CD4-positive, alpha-beta T cell (primary cell): ENCODE measurements at regions not wholly inside any gene's neighbourhood (a gene's known extent, or its start where the extent isn't known, plus 50 kb on each side); places are given as distances from the start of the nearest gene placed in this dataset.

Source experiments
- ATAC-seq: fragments of 200-7000 bp; cut with Tn5 transposase; one replicate; pipeline ENCODE4 v1.10.0; 2022; ENCODE audit warnings: mild to moderate bottlenecking; ENCODE audit not compliant: poor library complexity
- CTCF ChIA-PET: fragments of 350-600 bp; sonication (Branson Sonifier 250); formaldehyde crosslinking; loops from one replicate; lab custom pipeline; 2021; ENCODE audit warnings: antibody characterized with exemption, inconsistent platforms; lab: Charles Lee
- POLR2A ChIA-PET: fragments of 350-600 bp; sonication (Branson Sonifier 250); formaldehyde crosslinking; loops from one replicate; lab custom pipeline; 2021; ENCODE audit warnings: antibody characterized with exemption, inconsistent platforms; lab: Charles Lee
- DNase-seq, 14 experiments: peaks; one replicate each; pipeline ENCODE4 v3.0.0-alpha.2; 2013 to 2020; ENCODE audit warnings: mixed read lengths in 2 of 14
- H3K27ac ChIP-seq, 2 donors: one replicate each; pipeline versions ENCODE4 v1.5.1 to v1.7.0; 2013; ENCODE audit warnings: low read length in 2 of 2, low read depth in 1 of 2, mild to moderate bottlenecking in 1 of 2
- H3K27me3 ChIP-seq, 2 experiments: 1 replicate in 1 of 2; 2 replicates in 1 of 2; pipeline versions ENCODE4 v1.6.1 to v1.7.0; 2013; ENCODE audit warnings: low read length in 2 of 2, control low read depth in 1 of 2, mild to moderate bottlenecking in 1 of 2, moderate library complexity in 1 of 2; ENCODE audit not compliant: insufficient read depth in 2 of 2, control insufficient read depth in 1 of 2
- H3K36me3 ChIP-seq: one replicate; pipeline ENCODE4 v1.6.1; 2013; ENCODE audit warnings: low read length, control low read depth; ENCODE audit not compliant: insufficient read depth
- H3K4me1 ChIP-seq: one replicate; pipeline ENCODE4 v1.6.1; 2013; ENCODE audit warnings: low read length, control low read depth; ENCODE audit not compliant: insufficient read depth
- H3K4me3 ChIP-seq: one replicate; pipeline ENCODE4 v1.5.1; 2013; ENCODE audit warnings: mild to moderate bottlenecking, low read length, moderate library complexity
- H3K9me3 ChIP-seq, 2 experiments: 1 replicate in 1 of 2; 2 replicates in 1 of 2; pipeline versions ENCODE4 v1.6.1 to v1.7.0; 2013; ENCODE audit warnings: low read length in 2 of 2, mild to moderate bottlenecking in 2 of 2, control low read depth in 1 of 2, moderate library complexity in 1 of 2; ENCODE audit not compliant: control insufficient read depth in 1 of 2, insufficient read depth in 1 of 2
- H3K27ac Mint-ChIP-seq: one replicate; pipeline ENCODE4 v1.8.0; 2020; ENCODE audit warnings: mixed read lengths
- H3K27me3 Mint-ChIP-seq: one replicate; pipeline ENCODE4 v1.8.0; 2021; ENCODE audit warnings: mixed read lengths
- H3K36me3 Mint-ChIP-seq: one replicate; pipeline ENCODE4 v1.8.0; 2021; ENCODE audit warnings: low read depth, mixed read lengths
- H3K4me1 Mint-ChIP-seq: one replicate; pipeline ENCODE4 v1.8.0; 2021; ENCODE audit warnings: low read depth, mixed read lengths
- H3K4me3 Mint-ChIP-seq: one replicate; pipeline ENCODE4 v1.8.0; 2020; ENCODE audit warnings: mild to moderate bottlenecking, mixed read lengths
- H3K9me3 Mint-ChIP-seq: one replicate; pipeline ENCODE4 v1.8.0; 2020; ENCODE audit warnings: mixed read lengths
- intact Hi-C, 2 experiments: fragments of 100-400 bp; cut with DNase I in 1 of 2; cut with micrococcal nuclease in 1 of 2; formaldehyde crosslinking; loops; one replicate each; pipeline versions ENCODE4 v1.15.1 to v1.9.0; 2023 to 2025; cut with DNase I, micrococcal nuclease
- TF ChIP-seq, protein P1 (sequence below): fragments of 200-600 bp; IDR thresholded peaks from one replicate; pipeline ENCODE4 v1.8.0; 2022; ENCODE audit warnings: antibody characterized with exemption, mild to moderate bottlenecking

DNA sequence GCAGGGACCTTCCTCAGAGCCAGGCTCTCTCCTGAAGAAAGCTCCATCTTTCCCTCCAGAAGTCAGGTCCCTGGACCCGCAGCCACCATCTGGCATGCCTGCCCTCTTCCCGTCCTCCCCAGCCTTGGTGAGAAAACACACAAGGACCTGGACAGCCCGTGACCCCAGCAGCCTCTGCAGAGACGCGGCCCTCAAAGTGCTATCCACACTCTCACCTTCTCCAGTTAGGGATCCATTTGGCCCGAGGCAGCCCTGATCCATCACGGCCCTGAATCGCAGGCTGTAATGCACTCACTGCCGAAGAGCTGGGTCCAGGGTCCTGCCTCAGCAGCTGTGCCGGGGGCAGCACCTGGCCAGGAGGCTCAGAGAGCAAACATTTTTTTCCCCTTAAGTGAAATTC is 185.1 kb downstream of the OLFM1 start:
- peaks cover 13% of the 10 kb centered on the region for H3K27me3 Mint-ChIP-seq
- no peaks in the 10 kb centered on the region for H3K27me3 ChIP-seq
- ATAC-seq = no peak
- no peak overlapping the region for H3K4me3 Mint-ChIP-seq
- ChIA-PET POLR2A (no interaction called here), CTCF (no interaction called here)
- peaks cover 0 to 7% of the 10 kb centered on the region in 2 experiments for H3K9me3 ChIP-seq
- intact Hi-C loops = no loop called here
- TF ChIP-seq, protein P1, sequence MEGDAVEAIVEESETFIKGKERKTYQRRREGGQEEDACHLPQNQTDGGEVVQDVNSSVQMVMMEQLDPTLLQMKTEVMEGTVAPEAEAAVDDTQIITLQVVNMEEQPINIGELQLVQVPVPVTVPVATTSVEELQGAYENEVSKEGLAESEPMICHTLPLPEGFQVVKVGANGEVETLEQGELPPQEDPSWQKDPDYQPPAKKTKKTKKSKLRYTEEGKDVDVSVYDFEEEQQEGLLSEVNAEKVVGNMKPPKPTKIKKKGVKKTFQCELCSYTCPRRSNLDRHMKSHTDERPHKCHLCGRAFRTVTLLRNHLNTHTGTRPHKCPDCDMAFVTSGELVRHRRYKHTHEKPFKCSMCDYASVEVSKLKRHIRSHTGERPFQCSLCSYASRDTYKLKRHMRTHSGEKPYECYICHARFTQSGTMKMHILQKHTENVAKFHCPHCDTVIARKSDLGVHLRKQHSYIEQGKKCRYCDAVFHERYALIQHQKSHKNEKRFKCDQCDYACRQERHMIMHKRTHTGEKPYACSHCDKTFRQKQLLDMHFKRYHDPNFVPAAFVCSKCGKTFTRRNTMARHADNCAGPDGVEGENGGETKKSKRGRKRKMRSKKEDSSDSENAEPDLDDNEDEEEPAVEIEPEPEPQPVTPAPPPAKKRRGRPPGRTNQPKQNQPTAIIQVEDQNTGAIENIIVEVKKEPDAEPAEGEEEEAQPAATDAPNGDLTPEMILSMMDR = no peak
- no peaks in the 10 kb centered on the region for H3K9me3 Mint-ChIP-seq
- H3K36me3 ChIP-seq = no peaks in the 10 kb centered on the region
- no peak overlapping the region for H3K27ac ChIP-seq
- no peaks in the 10 kb centered on the region for H3K4me1 Mint-ChIP-seq
- H3K36me3 Mint-ChIP-seq = no peaks in the 10 kb centered on the region
- no peaks in the 10 kb centered on the region for H3K4me1 ChIP-seq
- DNase-seq = no peak
- H3K27ac Mint-ChIP-seq = no peak overlapping the region
- no peak overlapping the region for H3K4me3 ChIP-seq

GRCh38 chr9:135273008-135273407 is 185.5 kb downstream of the OLFM1 start:
- no peak for DNase-seq
- no peaks in the 10 kb centered on the region for H3K4me1 ChIP-seq
- CTCF ChIA-PET = no interaction called here
- H3K4me1 Mint-ChIP-seq = no peaks in the 10 kb centered on the region
- H3K4me3 ChIP-seq = no peak overlapping the region
- H3K4me3 Mint-ChIP-seq = no peak overlapping the region
- ATAC-seq = no peak
- intact Hi-C loops = no loop called here
- H3K27me3 ChIP-seq = no peaks in the 10 kb centered on the region
- no peak overlapping the region for H3K27ac ChIP-seq
- H3K36me3 ChIP-seq = no peaks in the 10 kb centered on the region
- H3K27me3 Mint-ChIP-seq = peaks cover 13% of the 10 kb centered on the region
- no peaks in the 10 kb centered on the region for H3K9me3 Mint-ChIP-seq
- TF ChIP-seq, protein P1 = no peak
- H3K9me3 ChIP-seq = peaks cover 0 to 7% of the 10 kb centered on the region in 2 experiments
- H3K36me3 Mint-ChIP-seq = no peaks in the 10 kb centered on the region
- no peak overlapping the region for H3K27ac Mint-ChIP-seq
- POLR2A ChIA-PET = no interaction called here

DNA sequence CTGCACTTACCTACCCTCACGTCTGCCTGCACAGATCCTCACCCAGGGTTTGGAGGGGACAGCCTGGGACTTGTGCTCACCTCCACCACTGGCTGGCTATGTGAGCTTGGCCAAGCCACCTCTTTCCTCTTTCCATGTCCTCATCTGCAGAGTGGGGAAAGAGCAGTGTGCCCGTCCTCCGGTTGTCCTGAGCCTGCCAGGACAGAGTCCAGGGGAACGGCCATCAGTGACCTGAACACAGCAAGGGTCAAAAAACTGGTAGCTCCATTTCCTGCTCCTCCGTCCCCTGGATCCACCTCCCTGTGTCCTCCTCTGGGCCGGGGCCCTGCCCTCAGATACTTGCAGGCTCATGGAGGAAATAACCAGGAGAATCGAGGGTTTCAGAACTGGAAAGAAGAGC is 187.7 kb downstream of the OLFM1 start:
- Mint-ChIP-seq H3K9me3 (no peaks in the 10 kb centered on the region), H3K4me3 (no peak overlapping the region), H3K27me3 (peaks cover 13% of the 10 kb centered on the region), H3K4me1 (no peaks in the 10 kb centered on the region), H3K36me3 (no peaks in the 10 kb centered on the region), H3K27ac (no peak overlapping the region)
- Histone ChIP-seq H3K4me3 (no peak overlapping the region), H3K4me1 (no peaks in the 10 kb centered on the region), H3K27me3 (no peaks in the 10 kb centered on the region), H3K36me3 (no peaks in the 10 kb centered on the region), H3K9me3 (peaks cover 0 to 7% of the 10 kb centered on the region in 2 experiments), H3K27ac (no peak overlapping the region)
- ChIA-PET CTCF (no interaction called here), POLR2A (no interaction called here)
- intact Hi-C loops = no loop called here
- DNase-seq = no peak
- TF ChIP-seq, protein P1 = no peak
- no peak for ATAC-seq
